ENCODE measurements at regions not wholly inside any gene's neighbourhood (a gene's known extent, or its start where the extent isn't known, plus 50 kb on each side); places are given as distances from the start of the nearest gene placed in this dataset.

DNA sequence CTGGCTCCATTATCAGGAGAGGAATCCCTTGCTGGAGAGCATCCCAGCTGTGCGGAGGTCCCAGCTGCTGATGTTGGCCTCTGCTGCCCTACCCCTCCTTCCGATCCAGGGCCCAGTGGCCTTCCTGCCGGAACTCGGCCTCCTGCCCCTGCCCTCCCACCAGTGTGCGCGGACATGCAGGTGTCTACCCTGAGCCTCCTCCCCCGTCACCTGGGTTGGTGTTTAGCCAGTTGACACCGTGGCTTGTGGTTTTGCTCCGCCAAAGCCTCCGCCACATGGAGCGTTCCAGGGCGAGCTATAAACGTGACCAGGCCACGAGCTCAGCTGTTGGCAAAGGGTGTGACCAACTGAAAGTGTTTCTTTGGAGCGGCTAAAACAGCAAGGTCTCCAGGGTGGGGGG lies 1104.3 kb downstream of the BCL11B start:
- Mint-ChIP-seq H3K4me3 (peak overlapping the region; percentile 14), H3K36me3 (ENCODE audit: insufficient read depth) (peaks cover 6% of the 10 kb centered on the region)

DNA sequence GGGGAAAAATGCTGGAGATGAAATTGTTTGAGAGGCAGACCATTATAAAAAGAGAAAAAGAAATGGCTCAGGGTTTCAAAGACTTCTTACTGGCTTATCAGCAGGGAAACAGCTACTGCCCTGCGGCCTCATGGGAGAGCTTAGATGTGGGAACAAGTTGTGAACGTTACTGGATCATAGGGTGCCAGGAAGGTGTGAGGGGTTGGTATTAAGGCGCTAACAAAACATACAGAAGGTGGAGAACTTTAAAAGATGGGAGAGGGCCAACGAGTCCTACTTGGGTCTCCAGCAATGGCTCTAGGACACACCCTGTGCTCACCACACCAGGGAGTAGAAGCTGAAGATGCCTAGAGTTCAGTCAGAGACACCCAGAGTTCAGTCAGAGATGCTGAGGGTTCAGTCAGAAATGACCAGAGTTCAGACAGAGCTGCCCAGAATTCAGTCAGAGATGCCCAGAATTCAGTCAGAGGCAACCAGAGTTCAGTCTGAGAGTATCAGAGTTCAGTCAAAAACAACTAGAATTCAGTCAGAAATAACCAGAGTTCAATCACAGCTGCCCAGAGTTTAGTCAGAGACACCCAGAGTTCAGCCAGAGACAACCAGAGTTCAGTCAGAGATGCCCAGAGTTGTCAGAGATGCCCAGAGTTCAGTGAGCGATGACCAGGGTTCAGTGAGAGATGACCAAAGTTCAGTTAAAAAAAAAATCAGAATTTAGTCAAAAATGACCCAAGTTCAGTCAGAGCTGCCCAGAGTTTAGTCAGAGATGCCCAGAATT lies 1103.6 kb downstream of the BCL11B start:
- H3K9me3 Mint-ChIP-seq, result no peaks in the 10 kb centered on the region
- H3K4me1 Mint-ChIP-seq, result peaks cover 85% of the 10 kb centered on the region
- ATAC-seq (replicated peaks; ENCODE audit: extremely low read depth, poor library complexity, severe bottlenecking) (no peak), DNase-seq (ENCODE audit: low spot score in 2 of 2) (no peak)
- H3K27ac Mint-ChIP-seq (ENCODE audit: low read depth), result peak overlapping the region; percentile 78
- peak overlapping the region; percentile 14 for H3K4me3 Mint-ChIP-seq
- H3K36me3 Mint-ChIP-seq (ENCODE audit: insufficient read depth), result peaks cover 5% of the 10 kb centered on the region
- H3K27me3 Mint-ChIP-seq, result no peaks in the 10 kb centered on the region

More for the DNA sequence above, 1104.3 kb downstream of the BCL11B start:
- peaks cover 81% of the 10 kb centered on the region for H3K4me1 Mint-ChIP-seq
- no peak for DNase-seq (ENCODE audit: low spot score in 2 of 2)
- no peaks in the 10 kb centered on the region for H3K9me3 Mint-ChIP-seq
- H3K27ac Mint-ChIP-seq (ENCODE audit: low read depth), result peak overlapping the region; percentile 78
- ATAC-seq (replicated peaks; ENCODE audit: extremely low read depth, poor library complexity, severe bottlenecking), result peak; percentile 32
- H3K27me3 Mint-ChIP-seq, result no peaks in the 10 kb centered on the region

GRCh38 chr14:98169170-98169587 lies 1102.8 kb downstream of the BCL11B start:
- Mint-ChIP-seq H3K9me3 (no peaks in the 10 kb centered on the region), H3K27me3 (no peaks in the 10 kb centered on the region), H3K36me3 (ENCODE audit: insufficient read depth) (peaks cover 5% of the 10 kb centered on the region), H3K27ac (ENCODE audit: low read depth) (peak overlapping the region; percentile 78), H3K4me3 (peak overlapping the region; percentile 14), H3K4me1 (peaks cover 85% of the 10 kb centered on the region)
- no peak for DNase-seq (ENCODE audit: low spot score in 2 of 2)
- ATAC-seq (replicated peaks; ENCODE audit: extremely low read depth, poor library complexity, severe bottlenecking), result no peak

DNA sequence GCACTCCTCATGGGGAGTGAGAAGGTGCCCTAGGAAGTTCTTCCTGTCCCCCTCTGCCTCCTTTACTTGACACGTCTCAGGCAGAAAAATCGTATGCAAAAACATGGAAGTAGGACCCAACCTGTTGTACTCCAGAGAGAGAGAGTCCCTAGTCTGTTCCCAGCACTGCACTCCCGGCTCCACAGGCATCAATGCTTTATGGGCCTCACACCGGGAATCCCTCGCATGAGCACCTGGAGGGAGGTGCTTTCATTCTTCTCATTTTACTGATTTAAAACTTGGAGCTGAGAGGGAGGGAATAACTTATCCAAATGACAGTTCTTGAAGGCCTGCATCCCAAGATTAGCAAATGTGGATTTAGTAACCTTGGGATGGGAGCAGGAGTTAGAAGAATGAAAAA lies 1101.4 kb downstream of the BCL11B start:
- ATAC-seq (replicated peaks; ENCODE audit: extremely low read depth, poor library complexity, severe bottlenecking) (no peak), DNase-seq (ENCODE audit: low spot score in 2 of 2) (no peak)
- H3K27me3 Mint-ChIP-seq, result no peaks in the 10 kb centered on the region
- H3K9me3 Mint-ChIP-seq, result no peaks in the 10 kb centered on the region
- H3K36me3 Mint-ChIP-seq (ENCODE audit: insufficient read depth), result peaks cover 2% of the 10 kb centered on the region
- H3K27ac Mint-ChIP-seq (ENCODE audit: low read depth), result peak overlapping the region; percentile 91
- H3K4me1 Mint-ChIP-seq, result peaks cover 90% of the 10 kb centered on the region
- H3K4me3 Mint-ChIP-seq, result no peak overlapping the region

- DNase-seq (ENCODE audit: low spot score in 2 of 2) (no peak), ATAC-seq (replicated peaks; ENCODE audit: extremely low read depth, poor library complexity, severe bottlenecking) (no peak)
- H3K4me3 Mint-ChIP-seq, result peak overlapping the region; percentile 32
- H3K9me3 Mint-ChIP-seq, result no peaks in the 10 kb centered on the region
- H3K27me3 Mint-ChIP-seq, result no peaks in the 10 kb centered on the region
- peak overlapping the region; percentile 91 for H3K27ac Mint-ChIP-seq (ENCODE audit: low read depth)
- peaks cover 2% of the 10 kb centered on the region for H3K36me3 Mint-ChIP-seq (ENCODE audit: insufficient read depth)
- H3K4me1 Mint-ChIP-seq, result peaks cover 95% of the 10 kb centered on the region
These were observed 1100.3 kb downstream of the BCL11B start for GRCh38 chr14:98171654-98172053.

- H3K9me3 Mint-ChIP-seq, result no peaks in the 10 kb centered on the region
- H3K4me1 Mint-ChIP-seq, result peaks cover 98% of the 10 kb centered on the region
- peaks cover 2% of the 10 kb centered on the region for H3K36me3 Mint-ChIP-seq (ENCODE audit: insufficient read depth)
- DNase-seq (ENCODE audit: low spot score in 2 of 2) (no peak), ATAC-seq (replicated peaks; ENCODE audit: extremely low read depth, poor library complexity, severe bottlenecking) (no peak)
- H3K27ac Mint-ChIP-seq (ENCODE audit: low read depth), result peak overlapping the region; percentile 91
- no peaks in the 10 kb centered on the region for H3K27me3 Mint-ChIP-seq
- H3K4me3 Mint-ChIP-seq, result peak overlapping the region; percentile 69
These were observed 1099.7 kb downstream of the BCL11B start for GRCh38 chr14:98172243-98172778.

DNA sequence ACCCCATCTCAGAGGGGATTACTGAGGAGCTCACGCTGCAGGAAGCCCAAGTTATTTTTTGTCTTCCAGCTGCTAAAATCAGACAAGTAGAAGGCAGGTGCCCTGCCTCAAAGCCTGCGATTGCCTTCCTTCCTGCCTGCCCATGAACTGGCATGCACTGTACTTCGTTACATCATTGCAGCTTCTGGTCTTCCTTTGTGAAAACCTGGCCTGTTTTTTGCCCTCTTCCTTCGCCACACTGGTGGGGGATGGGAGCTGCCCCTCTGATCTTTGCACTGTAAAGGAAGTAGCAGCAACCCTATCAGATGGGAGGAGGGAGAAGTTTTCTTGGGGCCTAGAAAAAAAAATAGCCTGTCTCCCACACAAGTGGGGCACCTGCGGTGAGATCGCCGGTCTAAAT lies 1098.7 kb downstream of the BCL11B start:
- Mint-ChIP-seq H3K9me3 (no peaks in the 10 kb centered on the region), H3K27me3 (no peaks in the 10 kb centered on the region), H3K4me1 (peaks cover 92% of the 10 kb centered on the region), H3K27ac (ENCODE audit: low read depth) (peak overlapping the region; percentile 91), H3K4me3 (peak overlapping the region; percentile 69), H3K36me3 (ENCODE audit: insufficient read depth) (peaks cover 2% of the 10 kb centered on the region)
- ATAC-seq (replicated peaks; ENCODE audit: extremely low read depth, poor library complexity, severe bottlenecking) (peak; percentile 74), DNase-seq (ENCODE audit: low spot score in 2 of 2) (peak in 1 of 2 donors; percentile 38)

DNA sequence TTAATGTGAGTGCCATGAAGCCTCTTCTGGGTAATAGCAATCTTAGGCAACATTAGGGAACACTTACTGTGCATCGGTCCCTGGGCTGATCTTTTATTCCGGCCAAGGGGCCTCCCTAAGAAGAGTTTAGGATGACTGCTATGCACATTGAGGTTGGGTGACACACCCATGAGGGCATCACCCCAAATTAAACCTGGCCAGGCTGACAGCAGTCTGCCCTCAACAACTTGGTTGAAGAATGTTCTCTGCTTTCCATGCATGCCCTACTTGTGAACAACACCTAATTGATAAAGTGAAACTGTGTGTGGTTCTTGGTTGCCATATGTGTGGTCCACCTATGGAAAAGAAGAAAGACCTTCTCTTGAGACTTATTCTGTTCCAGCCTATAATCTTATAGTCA lies 1098.0 kb downstream of the BCL11B start:
- H3K36me3 Mint-ChIP-seq (ENCODE audit: insufficient read depth), result peaks cover 4% of the 10 kb centered on the region
- H3K27ac Mint-ChIP-seq (ENCODE audit: low read depth), result peak overlapping the region; percentile 91
- no peak for DNase-seq (ENCODE audit: low spot score in 2 of 2)
- H3K27me3 Mint-ChIP-seq, result no peaks in the 10 kb centered on the region
- H3K4me1 Mint-ChIP-seq, result peaks cover 85% of the 10 kb centered on the region
- ATAC-seq (replicated peaks; ENCODE audit: extremely low read depth, poor library complexity, severe bottlenecking), result peak; percentile 35
- peak overlapping the region; percentile 69 for H3K4me3 Mint-ChIP-seq
- no peaks in the 10 kb centered on the region for H3K9me3 Mint-ChIP-seq

- peaks cover 4% of the 10 kb centered on the region for H3K36me3 Mint-ChIP-seq (ENCODE audit: insufficient read depth)
- no peaks in the 10 kb centered on the region for H3K27me3 Mint-ChIP-seq
- H3K4me1 Mint-ChIP-seq, result peaks cover 71% of the 10 kb centered on the region
- peak overlapping the region; percentile 21 for H3K4me3 Mint-ChIP-seq
- no peaks in the 10 kb centered on the region for H3K9me3 Mint-ChIP-seq
- peak overlapping the region; percentile 91 for H3K27ac Mint-ChIP-seq (ENCODE audit: low read depth)
- DNase-seq (ENCODE audit: low spot score in 2 of 2) (no peak), ATAC-seq (replicated peaks; ENCODE audit: extremely low read depth, poor library complexity, severe bottlenecking) (no peak)
These were observed 1096.6 kb downstream of the BCL11B start for GRCh38 chr14:98175436-98175835.

GRCh38 chr14:98175881-98176280 lies 1096.1 kb downstream of the BCL11B start:
- Mint-ChIP-seq H3K9me3 (no peaks in the 10 kb centered on the region), H3K36me3 (ENCODE audit: insufficient read depth) (peaks cover 4% of the 10 kb centered on the region), H3K4me3 (peak overlapping the region; percentile 21), H3K27me3 (no peaks in the 10 kb centered on the region), H3K4me1 (peaks cover 69% of the 10 kb centered on the region), H3K27ac (ENCODE audit: low read depth) (peak overlapping the region; percentile 91)
- ATAC-seq (replicated peaks; ENCODE audit: extremely low read depth, poor library complexity, severe bottlenecking) (no peak), DNase-seq (ENCODE audit: low spot score in 2 of 2) (no peak)

DNA sequence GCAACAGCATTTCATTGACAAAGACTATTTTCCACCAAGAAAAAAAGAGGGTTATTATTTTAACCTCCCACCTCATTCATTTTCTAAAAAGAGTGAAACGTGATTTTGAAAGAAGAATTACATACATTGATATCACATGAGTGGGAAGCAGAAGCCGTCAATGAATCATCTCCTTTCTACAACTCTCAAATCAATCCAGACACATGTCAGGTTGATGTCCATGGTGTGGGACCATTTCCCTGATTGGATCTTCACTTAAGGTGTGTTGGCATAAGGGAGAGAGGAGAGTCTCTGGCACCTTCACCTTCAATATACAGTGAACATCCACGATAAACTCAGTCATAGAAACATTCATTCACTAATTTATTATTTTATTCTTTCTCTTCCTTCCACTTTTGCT lies 1095.1 kb downstream of the BCL11B start:
- H3K4me1 Mint-ChIP-seq, result peaks cover 64% of the 10 kb centered on the region

DNA sequence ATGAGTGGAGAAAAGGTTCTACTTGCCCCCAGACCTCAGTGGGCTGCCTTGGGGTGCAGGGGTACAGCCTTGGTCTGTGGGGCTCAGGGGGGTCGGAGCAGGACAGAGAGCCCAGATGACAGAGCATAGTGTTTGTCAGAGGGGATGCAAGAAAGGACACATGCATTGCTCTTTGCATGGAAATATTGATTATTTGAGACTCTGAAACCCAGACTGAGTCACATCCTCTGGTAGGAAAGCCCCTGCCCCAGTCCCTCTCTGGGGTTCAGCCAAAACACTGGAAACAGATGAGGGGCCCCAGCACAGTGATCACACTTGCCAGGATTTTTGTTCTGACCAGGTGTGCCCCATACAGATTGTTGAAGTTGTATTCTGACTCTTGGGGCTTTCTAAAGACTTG lies 1094.4 kb downstream of the BCL11B start:
- Mint-ChIP-seq H3K4me3 (no peak overlapping the region), H3K36me3 (ENCODE audit: insufficient read depth) (peaks cover 2% of the 10 kb centered on the region), H3K4me1 (peaks cover 63% of the 10 kb centered on the region), H3K9me3 (no peaks in the 10 kb centered on the region), H3K27me3 (no peaks in the 10 kb centered on the region), H3K27ac (ENCODE audit: low read depth) (no peak overlapping the region)
- ATAC-seq (replicated peaks; ENCODE audit: extremely low read depth, poor library complexity, severe bottlenecking) (no peak), DNase-seq (ENCODE audit: low spot score in 2 of 2) (no peak)

More for the DNA sequence above, 1095.1 kb downstream of the BCL11B start:
- H3K27me3 Mint-ChIP-seq, result no peaks in the 10 kb centered on the region
- no peak overlapping the region for H3K4me3 Mint-ChIP-seq
- no peak for DNase-seq (ENCODE audit: low spot score in 2 of 2)
- ATAC-seq (replicated peaks; ENCODE audit: extremely low read depth, poor library complexity, severe bottlenecking), result no peak
- peaks cover 2% of the 10 kb centered on the region for H3K36me3 Mint-ChIP-seq (ENCODE audit: insufficient read depth)
- no peaks in the 10 kb centered on the region for H3K9me3 Mint-ChIP-seq
- H3K27ac Mint-ChIP-seq (ENCODE audit: low read depth), result peak overlapping the region; percentile 91

DNA sequence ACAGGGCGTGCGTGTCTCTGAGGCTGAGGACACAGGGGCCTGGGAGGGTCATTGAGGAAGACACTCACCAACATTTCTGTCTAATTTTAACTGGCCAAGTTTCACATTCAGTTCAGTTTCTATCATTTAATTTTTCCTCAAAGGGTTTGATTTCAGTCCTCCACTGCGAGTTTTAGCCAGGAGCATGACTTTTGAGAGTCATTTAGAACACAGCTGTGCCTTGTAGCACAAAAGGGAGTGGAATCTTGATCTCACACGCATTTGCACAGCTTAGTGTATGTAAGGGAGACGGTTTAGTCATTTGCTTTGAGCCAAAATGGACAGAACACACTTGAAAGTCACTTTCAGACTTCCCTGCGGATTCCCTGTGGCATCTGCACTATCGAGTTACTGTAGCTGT lies 1090.8 kb downstream of the BCL11B start:
- H3K27me3 Mint-ChIP-seq, result no peaks in the 10 kb centered on the region
- H3K36me3 Mint-ChIP-seq (ENCODE audit: insufficient read depth), result peaks cover 4% of the 10 kb centered on the region
- H3K4me3 Mint-ChIP-seq, result no peak overlapping the region
- DNase-seq (ENCODE audit: low spot score in 2 of 2) (no peak), ATAC-seq (replicated peaks; ENCODE audit: extremely low read depth, poor library complexity, severe bottlenecking) (no peak)
- no peaks in the 10 kb centered on the region for H3K9me3 Mint-ChIP-seq
- peaks cover 63% of the 10 kb centered on the region for H3K4me1 Mint-ChIP-seq
- H3K27ac Mint-ChIP-seq (ENCODE audit: low read depth), result peak overlapping the region; percentile 5

Measured in central memory CD8-positive, alpha-beta T cell (primary cell).